Choroid plexus epithelial cell (primary cell): ENCODE measurements at regions not wholly inside any gene's neighbourhood (a gene's known extent, or its start where the extent isn't known, plus 50 kb on each side); places are given as distances from the start of the nearest gene placed in this dataset.

Source experiments
- DNase-seq: peaks from one replicate; pipeline ENCODE4 v3.0.0-alpha.2; 2010; ENCODE audit warnings: low read depth
- H3K4me3 ChIP-seq: 2 replicates; pipeline ENCODE4 v1.5.1; 2011; ENCODE audit warnings: low read depth, mild to moderate bottlenecking, control low read depth, low read length, moderate library complexity
- TF ChIP-seq, protein P1 (sequence below): conservative IDR thresholded peaks from 2 replicates; pipeline ENCODE4 v1.5.1; 2011; ENCODE audit warnings: low read depth, mild to moderate bottlenecking, control low read depth, inconsistent platforms, low read length, moderate library complexity

DNA sequence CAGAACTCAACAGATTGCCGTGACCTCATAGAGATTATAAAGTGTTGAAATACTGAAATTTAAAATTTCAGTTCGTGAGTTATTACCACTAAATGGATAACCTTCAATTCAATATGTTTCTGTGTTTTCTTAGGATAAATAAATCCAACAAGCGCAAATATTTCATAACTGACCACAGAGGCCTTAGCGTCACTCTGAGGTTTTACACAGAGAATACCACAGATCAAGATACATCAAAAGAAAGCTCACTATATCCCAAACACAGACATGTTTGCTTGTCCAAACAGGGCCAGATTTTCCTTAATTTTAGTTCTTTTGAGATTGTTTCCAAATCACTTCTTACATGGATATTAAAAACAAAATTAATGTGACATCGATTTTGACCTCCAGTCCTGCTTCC is 235.8 kb downstream of the EFNB2 start:
- TF ChIP-seq, protein P1, sequence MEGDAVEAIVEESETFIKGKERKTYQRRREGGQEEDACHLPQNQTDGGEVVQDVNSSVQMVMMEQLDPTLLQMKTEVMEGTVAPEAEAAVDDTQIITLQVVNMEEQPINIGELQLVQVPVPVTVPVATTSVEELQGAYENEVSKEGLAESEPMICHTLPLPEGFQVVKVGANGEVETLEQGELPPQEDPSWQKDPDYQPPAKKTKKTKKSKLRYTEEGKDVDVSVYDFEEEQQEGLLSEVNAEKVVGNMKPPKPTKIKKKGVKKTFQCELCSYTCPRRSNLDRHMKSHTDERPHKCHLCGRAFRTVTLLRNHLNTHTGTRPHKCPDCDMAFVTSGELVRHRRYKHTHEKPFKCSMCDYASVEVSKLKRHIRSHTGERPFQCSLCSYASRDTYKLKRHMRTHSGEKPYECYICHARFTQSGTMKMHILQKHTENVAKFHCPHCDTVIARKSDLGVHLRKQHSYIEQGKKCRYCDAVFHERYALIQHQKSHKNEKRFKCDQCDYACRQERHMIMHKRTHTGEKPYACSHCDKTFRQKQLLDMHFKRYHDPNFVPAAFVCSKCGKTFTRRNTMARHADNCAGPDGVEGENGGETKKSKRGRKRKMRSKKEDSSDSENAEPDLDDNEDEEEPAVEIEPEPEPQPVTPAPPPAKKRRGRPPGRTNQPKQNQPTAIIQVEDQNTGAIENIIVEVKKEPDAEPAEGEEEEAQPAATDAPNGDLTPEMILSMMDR, result no peak

DNA sequence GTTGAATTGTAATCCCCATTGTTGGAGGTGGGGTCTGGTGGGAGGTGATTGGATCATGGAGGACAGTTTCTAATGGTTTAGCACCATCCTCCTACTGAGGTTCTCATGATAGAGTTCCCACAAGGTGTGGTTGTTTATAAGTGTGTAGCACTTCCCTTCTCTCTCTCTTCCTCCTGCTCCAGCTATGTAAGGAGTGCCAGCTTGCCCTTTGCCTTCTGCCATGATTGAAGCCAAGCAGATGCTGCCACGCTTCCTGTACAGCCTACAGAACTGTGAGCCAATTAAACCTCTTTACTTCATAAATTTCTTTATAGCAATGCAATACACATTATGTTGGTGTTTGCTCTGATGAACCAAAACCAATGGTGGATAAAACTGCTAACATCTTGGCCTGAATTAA is 238.2 kb downstream of the EFNB2 start:
- no peak overlapping the region for H3K4me3 ChIP-seq
- TF ChIP-seq, protein P1, result no peak
- no peak for DNase-seq

More for the DNA sequence above, 235.8 kb downstream of the EFNB2 start:
- no peak overlapping the region for H3K4me3 ChIP-seq
- DNase-seq, result peak; percentile 81

DNA sequence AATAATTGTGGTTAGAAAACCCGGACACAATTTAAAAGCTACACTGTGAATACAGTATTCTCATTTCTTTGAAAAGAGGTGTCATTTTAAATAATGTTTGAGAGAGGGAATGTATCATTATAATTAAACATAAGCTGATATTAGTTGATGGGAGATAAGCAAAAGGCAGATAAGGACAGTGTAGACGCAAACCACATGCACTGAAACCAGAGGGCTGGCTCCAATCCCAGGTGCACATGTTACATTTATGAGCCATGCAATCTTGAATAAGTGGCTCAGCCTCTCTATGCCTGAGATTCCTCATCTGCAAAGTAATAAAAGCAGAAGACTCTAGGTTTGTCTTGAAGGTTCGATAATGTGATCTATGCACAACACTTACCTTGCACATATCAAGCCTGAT is 238.7 kb downstream of the EFNB2 start:
- TF ChIP-seq, protein P1, result no peak
- no peak for DNase-seq
- H3K4me3 ChIP-seq, result no peak overlapping the region

DNA sequence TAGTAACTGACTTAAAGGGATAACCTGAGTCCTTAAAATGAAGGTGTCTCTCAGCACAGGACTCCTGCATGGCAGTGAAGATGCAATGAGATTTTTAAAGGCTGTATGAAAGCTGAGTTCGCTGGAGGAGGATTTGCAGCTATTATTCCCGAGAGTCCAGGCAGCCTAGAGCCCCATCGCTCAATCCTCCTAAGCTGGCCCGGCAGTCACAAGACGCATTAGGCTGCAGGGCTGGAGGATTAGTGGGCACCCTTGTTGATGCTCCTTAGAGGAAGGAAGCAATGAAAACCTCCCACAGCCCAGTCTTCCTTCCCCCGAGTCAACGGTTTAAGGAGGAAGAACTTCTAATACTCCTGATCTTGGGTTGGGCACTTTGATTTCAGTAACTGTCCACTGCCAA is 239.5 kb downstream of the EFNB2 start:
- TF ChIP-seq, protein P1, result no peak
- no peak for DNase-seq
- no peak overlapping the region for H3K4me3 ChIP-seq

DNA sequence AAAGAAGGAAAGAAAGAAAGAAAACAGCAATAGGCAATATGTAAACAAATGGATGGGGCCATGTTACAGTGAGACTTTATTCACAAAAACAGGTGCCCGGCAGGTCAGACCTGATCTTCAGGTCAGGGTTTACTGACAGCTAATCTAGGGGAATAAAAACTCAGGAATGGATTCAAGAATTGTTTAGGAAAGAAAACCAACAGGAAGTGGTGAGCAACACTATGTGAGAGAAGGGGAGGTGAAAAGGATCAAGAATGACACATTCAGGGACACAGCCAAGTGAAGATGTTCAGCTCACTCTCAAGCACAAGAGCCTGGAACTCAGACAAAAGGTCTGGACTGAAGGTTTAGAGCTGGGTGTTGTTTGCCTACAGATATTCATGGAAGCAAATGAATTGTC is 244.5 kb downstream of the EFNB2 start:
- TF ChIP-seq, protein P1, result no peak

DNA sequence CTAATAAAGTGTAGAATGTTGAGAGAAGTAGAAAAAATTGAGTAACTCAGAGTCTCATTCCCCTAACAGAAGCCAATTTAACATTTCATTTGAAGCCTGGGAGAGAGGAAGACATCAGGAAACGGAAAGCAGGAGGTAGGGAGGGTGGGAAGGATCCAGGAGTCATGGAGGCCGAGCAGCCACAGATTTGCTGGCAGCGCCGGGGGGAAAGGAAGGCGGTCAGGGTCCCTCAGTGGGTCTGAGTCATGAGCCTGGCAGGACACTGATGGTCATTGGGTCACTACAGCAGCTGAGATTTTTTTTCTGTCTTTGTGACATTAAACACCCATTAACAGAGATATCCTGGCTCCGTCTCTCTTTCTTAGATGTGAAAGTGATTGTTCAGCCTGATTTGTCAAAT is 248.1 kb downstream of the EFNB2 start:
- no peak overlapping the region for H3K4me3 ChIP-seq
- TF ChIP-seq, protein P1, result no peak
- no peak for DNase-seq

More for the DNA sequence above, 244.5 kb downstream of the EFNB2 start:
- H3K4me3 ChIP-seq, result no peak overlapping the region
- peak; percentile 73 for DNase-seq

DNA sequence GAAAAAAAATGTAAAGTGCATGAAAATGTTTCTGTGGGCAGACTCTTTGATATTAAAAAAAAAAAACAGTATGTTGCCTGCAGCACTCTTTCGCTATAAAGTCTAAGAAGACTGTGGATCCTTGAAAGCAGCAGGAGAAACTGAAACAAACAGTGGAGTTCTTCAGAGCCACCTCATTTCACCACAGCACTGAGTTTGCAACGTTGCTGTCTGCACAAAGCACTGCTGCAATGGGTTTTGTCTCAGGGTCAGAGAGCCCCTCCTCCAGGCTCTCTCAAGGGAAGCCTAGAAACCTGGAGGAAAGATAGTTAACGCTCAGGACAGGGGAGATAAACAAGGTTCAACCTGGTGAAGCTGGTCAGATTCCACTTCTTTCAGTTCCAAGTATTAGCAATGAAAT is 248.7 kb downstream of the EFNB2 start:
- TF ChIP-seq, protein P1, result no peak

More for the DNA sequence above, 248.7 kb downstream of the EFNB2 start:
- H3K4me3 ChIP-seq, result peak overlapping the region; percentile 34
- peak; percentile 75 for DNase-seq
